WTC11 (cell line): ENCODE measurements at regions not wholly inside any gene's neighbourhood (a gene's known extent, or its start where the extent isn't known, plus 50 kb on each side); places are given as distances from the start of the nearest gene placed in this dataset.

ENCODE experiments used
- ATF3 ChIP-seq: sonication (generic); formaldehyde crosslinking; conservative IDR thresholded peaks from 2 replicates; pipeline ENCODE4 v1.8.1; 2022; ENCODE audit warnings: mild to moderate bottlenecking, missing genetic modification reagents
- MYBL2 ChIP-seq: sonication (generic); formaldehyde crosslinking; IDR thresholded peaks from 2 replicates; pipeline ENCODE4 v1.8.1; 2023; ENCODE audit warnings: mild to moderate bottlenecking, moderate library complexity, missing genetic modification reagents
- ZNF232 ChIP-seq: sonication (generic); formaldehyde crosslinking; IDR thresholded peaks from 2 replicates; pipeline ENCODE4 v1.8.0; 2022; ENCODE audit warnings: mild to moderate bottlenecking, missing genetic modification reagents
- TF ChIP-seq, protein P1 (sequence below): fragments of 200-600 bp; IDR thresholded peaks from 2 replicates; pipeline ENCODE4 v1.8.0; 2022; ENCODE audit warnings: antibody characterized with exemption

- TF ChIP-seq, protein P1, sequence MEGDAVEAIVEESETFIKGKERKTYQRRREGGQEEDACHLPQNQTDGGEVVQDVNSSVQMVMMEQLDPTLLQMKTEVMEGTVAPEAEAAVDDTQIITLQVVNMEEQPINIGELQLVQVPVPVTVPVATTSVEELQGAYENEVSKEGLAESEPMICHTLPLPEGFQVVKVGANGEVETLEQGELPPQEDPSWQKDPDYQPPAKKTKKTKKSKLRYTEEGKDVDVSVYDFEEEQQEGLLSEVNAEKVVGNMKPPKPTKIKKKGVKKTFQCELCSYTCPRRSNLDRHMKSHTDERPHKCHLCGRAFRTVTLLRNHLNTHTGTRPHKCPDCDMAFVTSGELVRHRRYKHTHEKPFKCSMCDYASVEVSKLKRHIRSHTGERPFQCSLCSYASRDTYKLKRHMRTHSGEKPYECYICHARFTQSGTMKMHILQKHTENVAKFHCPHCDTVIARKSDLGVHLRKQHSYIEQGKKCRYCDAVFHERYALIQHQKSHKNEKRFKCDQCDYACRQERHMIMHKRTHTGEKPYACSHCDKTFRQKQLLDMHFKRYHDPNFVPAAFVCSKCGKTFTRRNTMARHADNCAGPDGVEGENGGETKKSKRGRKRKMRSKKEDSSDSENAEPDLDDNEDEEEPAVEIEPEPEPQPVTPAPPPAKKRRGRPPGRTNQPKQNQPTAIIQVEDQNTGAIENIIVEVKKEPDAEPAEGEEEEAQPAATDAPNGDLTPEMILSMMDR, result no peak
- TF ChIP-seq MYBL2 (no peak), ATF3 (CRISPR knock-in tag) (no peak), ZNF232 (no peak)
Measured at GRCh38 chr9:135281791-135282737, 194.6 kb downstream of the OLFM1 start.
